GM12872 (cell line): ENCODE measurements at regions not wholly inside any gene's neighbourhood (a gene's known extent, or its start where the extent isn't known, plus 50 kb on each side); places are given as distances from the start of the nearest gene placed in this dataset.

Source experiments
- TF ChIP-seq, protein P1 (sequence below): IDR thresholded peaks from 3 replicates; pipeline ENCODE4 v1.5.1; 2011; ENCODE audit warnings: low read depth, mild to moderate bottlenecking, low read length, moderate library complexity; ENCODE audit not compliant: insufficient read depth

DNA sequence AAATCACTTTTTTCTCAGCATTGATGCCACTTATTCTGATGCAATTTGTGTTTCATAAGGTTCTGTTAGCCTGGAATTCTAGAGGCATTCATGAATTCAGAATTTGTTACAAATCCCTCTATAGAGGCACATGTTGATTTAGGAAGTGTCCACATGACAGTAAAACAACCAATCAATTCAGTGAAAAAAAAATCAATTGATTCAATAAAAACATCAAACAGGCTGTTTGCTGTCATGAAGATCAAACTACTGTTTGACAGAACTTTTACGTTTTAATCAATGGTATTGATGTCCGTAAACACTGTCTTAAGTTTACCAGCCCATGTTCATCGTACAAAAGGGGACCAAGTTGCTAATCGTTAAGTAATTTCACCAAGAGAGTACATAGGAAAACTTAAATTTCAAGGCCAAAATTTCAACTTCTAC is 261.5 kb downstream of the FIGN start:
- TF ChIP-seq, protein P1, sequence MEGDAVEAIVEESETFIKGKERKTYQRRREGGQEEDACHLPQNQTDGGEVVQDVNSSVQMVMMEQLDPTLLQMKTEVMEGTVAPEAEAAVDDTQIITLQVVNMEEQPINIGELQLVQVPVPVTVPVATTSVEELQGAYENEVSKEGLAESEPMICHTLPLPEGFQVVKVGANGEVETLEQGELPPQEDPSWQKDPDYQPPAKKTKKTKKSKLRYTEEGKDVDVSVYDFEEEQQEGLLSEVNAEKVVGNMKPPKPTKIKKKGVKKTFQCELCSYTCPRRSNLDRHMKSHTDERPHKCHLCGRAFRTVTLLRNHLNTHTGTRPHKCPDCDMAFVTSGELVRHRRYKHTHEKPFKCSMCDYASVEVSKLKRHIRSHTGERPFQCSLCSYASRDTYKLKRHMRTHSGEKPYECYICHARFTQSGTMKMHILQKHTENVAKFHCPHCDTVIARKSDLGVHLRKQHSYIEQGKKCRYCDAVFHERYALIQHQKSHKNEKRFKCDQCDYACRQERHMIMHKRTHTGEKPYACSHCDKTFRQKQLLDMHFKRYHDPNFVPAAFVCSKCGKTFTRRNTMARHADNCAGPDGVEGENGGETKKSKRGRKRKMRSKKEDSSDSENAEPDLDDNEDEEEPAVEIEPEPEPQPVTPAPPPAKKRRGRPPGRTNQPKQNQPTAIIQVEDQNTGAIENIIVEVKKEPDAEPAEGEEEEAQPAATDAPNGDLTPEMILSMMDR: no peak

DNA sequence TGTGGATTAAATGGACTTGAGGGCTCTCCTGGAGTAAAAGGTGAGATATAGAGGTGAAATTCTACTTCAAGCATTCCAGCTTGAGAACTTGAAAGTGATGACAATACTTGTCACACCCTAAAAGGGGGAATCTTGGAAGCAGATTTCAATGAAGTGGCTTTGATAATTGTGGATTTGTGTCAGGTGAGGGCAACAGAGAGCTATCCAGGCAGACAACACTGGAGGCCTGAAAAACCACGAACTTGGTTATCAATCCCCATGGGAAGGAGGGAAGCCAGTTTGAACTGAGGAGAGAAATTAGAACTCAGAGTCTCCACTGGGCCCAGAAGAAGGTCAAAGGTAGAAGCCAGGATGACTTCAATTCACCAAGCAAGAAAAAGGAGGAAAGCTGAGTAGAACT is 263.9 kb downstream of the FIGN start:
- TF ChIP-seq, protein P1: no peak

DNA sequence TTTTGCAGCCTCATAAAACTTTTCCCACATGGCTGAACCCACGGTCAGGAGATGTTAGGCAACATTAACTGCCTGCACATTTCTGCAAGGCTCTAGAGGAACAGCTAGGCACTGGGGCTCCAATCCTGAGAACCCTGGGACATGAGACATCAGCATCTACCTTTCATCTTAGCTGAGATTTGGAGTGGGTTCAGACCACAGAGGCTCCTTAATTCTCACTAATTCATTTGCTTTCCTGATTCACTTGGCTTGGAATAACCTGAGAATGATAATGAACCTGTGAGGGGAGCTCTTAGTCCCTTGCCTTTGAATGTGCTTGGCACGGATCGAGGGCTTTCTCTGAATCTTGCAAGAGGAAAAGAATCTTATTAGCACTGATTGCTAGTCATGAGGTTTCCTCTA is 266.2 kb downstream of the FIGN start:
- TF ChIP-seq, protein P1: no peak

DNA sequence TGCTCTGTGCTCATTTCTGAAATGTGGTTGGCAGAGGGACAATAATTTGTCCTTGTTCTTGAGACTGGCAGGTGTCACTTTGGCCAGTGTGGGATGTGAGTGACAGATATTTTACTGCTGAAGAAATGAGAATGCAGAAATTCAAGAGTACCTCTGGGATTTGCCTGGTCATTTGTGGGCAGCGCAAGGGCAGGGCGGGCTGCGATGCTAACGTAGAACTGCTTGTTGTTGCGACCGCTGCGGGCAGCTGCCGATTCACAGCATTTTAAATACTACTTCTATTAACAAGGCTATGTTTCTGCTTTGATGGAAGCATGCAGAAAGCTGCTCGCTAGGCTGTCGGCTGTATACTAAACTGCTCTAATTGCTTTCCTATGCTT is 268.6 kb downstream of the FIGN start:
- TF ChIP-seq, protein P1: no peak

DNA sequence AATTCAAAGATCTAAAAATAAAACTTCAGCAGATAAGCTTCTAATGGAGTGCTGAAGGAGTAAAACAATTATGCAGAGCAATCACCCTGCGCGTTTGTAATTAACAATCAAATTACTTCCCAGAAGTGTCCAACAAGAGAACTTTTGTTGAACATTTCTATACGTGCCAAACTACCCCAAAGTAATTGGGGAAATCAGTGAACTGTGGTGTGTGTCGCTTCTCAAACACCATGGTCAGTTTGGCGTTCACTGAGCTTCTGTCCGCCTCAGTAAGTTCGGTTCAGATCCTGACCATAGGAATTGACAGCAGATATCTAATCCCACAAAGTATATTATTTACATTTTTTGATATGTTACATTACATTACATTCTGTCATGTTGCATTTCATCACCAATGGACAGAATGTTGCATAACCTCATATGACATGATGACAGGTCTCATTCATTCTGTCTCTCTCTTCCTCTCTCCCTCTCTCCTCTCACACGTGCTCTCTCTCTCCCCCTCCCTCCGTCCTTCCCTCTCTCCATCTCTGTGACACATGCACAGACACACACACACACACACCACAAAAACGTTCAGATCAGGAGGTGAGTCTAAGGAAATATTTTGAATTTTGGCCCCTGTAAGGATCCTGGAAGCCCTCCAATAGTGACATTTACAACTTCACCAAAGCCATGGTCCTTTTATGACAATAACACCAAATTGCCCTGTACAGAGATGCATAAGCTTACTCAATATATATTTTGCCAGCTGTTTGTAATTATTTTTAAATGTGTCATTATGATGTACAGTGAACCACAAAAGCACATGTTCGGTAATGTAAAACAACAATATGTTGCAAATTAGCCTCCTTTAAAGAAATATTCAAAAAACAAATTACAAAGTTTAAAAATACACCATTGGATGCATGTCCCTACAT is 269.2 kb downstream of the FIGN start:
- TF ChIP-seq, protein P1: no peak

DNA sequence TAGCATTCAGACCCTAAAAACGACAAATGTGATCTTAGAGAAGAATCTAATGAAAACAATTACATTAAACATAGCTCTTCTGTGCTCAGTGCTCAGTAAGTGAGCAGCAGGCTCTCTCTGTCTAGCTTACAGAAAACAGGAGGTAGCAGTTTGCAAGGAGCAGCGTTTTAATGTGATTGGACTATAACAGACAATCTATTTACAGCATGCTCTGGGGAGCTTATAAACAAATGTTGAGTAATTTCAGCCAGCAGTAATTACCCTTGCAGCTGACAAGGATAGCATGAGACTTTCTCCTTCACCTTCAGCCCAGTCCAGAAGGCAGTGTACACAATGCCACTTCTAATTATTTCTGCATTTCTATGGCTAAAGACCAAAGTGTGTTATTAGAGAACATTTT is 270.4 kb downstream of the FIGN start:
- TF ChIP-seq, protein P1: no peak

DNA sequence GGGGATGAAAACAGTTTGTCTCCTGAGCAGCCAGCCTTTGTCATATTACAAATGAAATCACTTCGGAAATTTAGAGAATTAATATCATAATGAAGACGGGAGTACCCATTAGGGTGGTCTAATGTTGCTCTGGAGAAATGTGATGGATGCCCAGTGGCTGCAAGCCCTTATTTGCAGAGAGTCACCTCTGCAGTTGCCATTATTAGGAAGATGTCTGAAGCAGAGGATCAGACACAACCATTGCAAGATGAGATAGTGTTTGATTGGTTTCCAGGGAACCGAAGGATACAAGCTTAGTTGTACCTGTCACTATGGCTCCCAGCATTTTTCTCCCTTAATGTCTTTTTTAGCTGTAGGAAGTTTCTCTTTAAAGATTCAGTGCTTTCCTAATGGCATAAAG is 272.4 kb downstream of the FIGN start:
- TF ChIP-seq, protein P1: no peak
